ENCODE measurements at regions not wholly inside any gene's neighbourhood (a gene's known extent, or its start where the extent isn't known, plus 50 kb on each side); places are given as distances from the start of the nearest gene placed in this dataset.

- WGBS, 2 experiments (ENCODE audit: insufficient coverage in 1 of 2, insufficient read length in 1 of 2), result 88% methylated on average over 1 of the region's 1 CpG; no CpG with 5 or more reads in 1 of the 2 experiments
- H3K4me1 ChIP-seq (ENCODE audit: control insufficient read depth, insufficient read depth, low read length), result no peaks in the 10 kb centered on the region
- Mint-ChIP-seq H3K27ac (no peak overlapping the region), H3K4me3 (no peak overlapping the region), H3K9me3 (no peaks in the 10 kb centered on the region), H3K4me1 (no peaks in the 10 kb centered on the region), H3K27me3 (ENCODE audit: insufficient read depth) (no peaks in the 10 kb centered on the region), H3K36me3 (ENCODE audit: low read depth) (no peaks in the 10 kb centered on the region)
- H3K4me3 ChIP-seq (ENCODE audit: low read length), result no peak overlapping the region
- H3K9me3 ChIP-seq (ENCODE audit: control insufficient read depth, low read length), result no peaks in the 10 kb centered on the region
- no peak for DNase-seq
- no peak overlapping the region for H3K9ac ChIP-seq (ENCODE audit: extremely low read depth, low read length, poor library complexity, severe bottlenecking)
- H3K27me3 ChIP-seq (ENCODE audit: control insufficient read depth, insufficient read depth, low read length, poor library complexity, severe bottlenecking), result no peaks in the 10 kb centered on the region
- no peak for TF ChIP-seq CTCF (conservative IDR thresholded peaks at IDR 0.05)
- no peaks in the 10 kb centered on the region for H3K36me3 ChIP-seq (ENCODE audit: control insufficient read depth, insufficient read depth, low read length)
- H3K27ac ChIP-seq (ENCODE audit: low read depth, low read length), result no peak overlapping the region
These were observed 217.4 kb downstream of the KCNE4 start for GRCh38 chr2:223269386-223269785.

DNA sequence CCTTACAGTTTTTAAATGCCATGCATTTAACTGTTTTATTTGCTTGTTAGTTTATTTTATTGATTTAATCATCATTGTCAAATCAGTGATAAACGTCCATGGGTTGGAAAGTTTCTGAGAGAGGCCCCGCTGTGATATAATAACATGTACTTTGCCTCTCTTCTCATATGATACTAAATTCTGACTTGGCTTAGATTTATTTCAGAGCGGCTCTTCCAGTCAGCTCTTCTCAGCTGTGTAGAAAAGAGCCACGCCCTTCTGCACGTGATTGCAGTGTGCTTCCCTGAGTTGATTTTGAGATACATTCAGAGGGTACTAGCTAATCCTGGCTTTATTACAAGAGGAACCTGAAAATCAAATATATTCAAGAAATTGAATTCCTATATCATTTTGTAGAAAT lies 218.6 kb downstream of the KCNE4 start:
- no peak overlapping the region for H3K27ac Mint-ChIP-seq
- H3K36me3 Mint-ChIP-seq (ENCODE audit: low read depth), result no peaks in the 10 kb centered on the region
- no peaks in the 10 kb centered on the region for H3K4me1 Mint-ChIP-seq
- Histone ChIP-seq H3K27me3 (ENCODE audit: control insufficient read depth, insufficient read depth, low read length, poor library complexity, severe bottlenecking) (no peaks in the 10 kb centered on the region), H3K4me1 (ENCODE audit: control insufficient read depth, insufficient read depth, low read length) (no peaks in the 10 kb centered on the region), H3K4me3 (ENCODE audit: low read length) (no peak overlapping the region), H3K36me3 (ENCODE audit: control insufficient read depth, insufficient read depth, low read length) (no peaks in the 10 kb centered on the region), H3K9me3 (ENCODE audit: control insufficient read depth, low read length) (no peaks in the 10 kb centered on the region), H3K9ac (ENCODE audit: extremely low read depth, low read length, poor library complexity, severe bottlenecking) (no peak overlapping the region), H3K27ac (ENCODE audit: low read depth, low read length) (no peak overlapping the region)
- 92 to 96% methylated on average over 3 to 5 of the region's 5 CpGs for WGBS, 2 experiments (ENCODE audit: insufficient coverage in 1 of 2, insufficient read length in 1 of 2)
- no peak for DNase-seq
- no peak overlapping the region for H3K4me3 Mint-ChIP-seq
- no peaks in the 10 kb centered on the region for H3K27me3 Mint-ChIP-seq (ENCODE audit: insufficient read depth)
- TF ChIP-seq CTCF (conservative IDR thresholded peaks at IDR 0.05), result no peak
- H3K9me3 Mint-ChIP-seq, result no peaks in the 10 kb centered on the region

GRCh38 chr2:223273995-223274394 lies 222.0 kb downstream of the KCNE4 start:
- no peaks in the 10 kb centered on the region for H3K9me3 Mint-ChIP-seq
- no peaks in the 10 kb centered on the region for H3K4me1 ChIP-seq (ENCODE audit: control insufficient read depth, insufficient read depth, low read length)
- H3K27ac ChIP-seq (ENCODE audit: low read depth, low read length), result no peak overlapping the region
- TF ChIP-seq CTCF (conservative IDR thresholded peaks at IDR 0.05), result no peak
- H3K36me3 ChIP-seq (ENCODE audit: control insufficient read depth, insufficient read depth, low read length), result no peaks in the 10 kb centered on the region
- H3K27me3 Mint-ChIP-seq (ENCODE audit: insufficient read depth), result peaks cover 2% of the 10 kb centered on the region
- no peak overlapping the region for H3K4me3 Mint-ChIP-seq
- no peak overlapping the region for H3K9ac ChIP-seq (ENCODE audit: extremely low read depth, low read length, poor library complexity, severe bottlenecking)
- no peaks in the 10 kb centered on the region for H3K9me3 ChIP-seq (ENCODE audit: control insufficient read depth, low read length)
- H3K27ac Mint-ChIP-seq, result no peak overlapping the region
- no peak for DNase-seq
- H3K4me3 ChIP-seq (ENCODE audit: low read length), result no peak overlapping the region
- no peaks in the 10 kb centered on the region for H3K4me1 Mint-ChIP-seq
- H3K27me3 ChIP-seq (ENCODE audit: control insufficient read depth, insufficient read depth, low read length, poor library complexity, severe bottlenecking), result no peaks in the 10 kb centered on the region
- no peaks in the 10 kb centered on the region for H3K36me3 Mint-ChIP-seq (ENCODE audit: low read depth)
